ENCODE measurements at regions not wholly inside any gene's neighbourhood (a gene's known extent, or its start where the extent isn't known, plus 50 kb on each side); places are given as distances from the start of the nearest gene placed in this dataset.
"Not testable (repeated sequence)": the region's sequence is repeated elsewhere in the genome, so short reads cannot be mapped to it uniquely, and the experiment has no call there.

DNA sequence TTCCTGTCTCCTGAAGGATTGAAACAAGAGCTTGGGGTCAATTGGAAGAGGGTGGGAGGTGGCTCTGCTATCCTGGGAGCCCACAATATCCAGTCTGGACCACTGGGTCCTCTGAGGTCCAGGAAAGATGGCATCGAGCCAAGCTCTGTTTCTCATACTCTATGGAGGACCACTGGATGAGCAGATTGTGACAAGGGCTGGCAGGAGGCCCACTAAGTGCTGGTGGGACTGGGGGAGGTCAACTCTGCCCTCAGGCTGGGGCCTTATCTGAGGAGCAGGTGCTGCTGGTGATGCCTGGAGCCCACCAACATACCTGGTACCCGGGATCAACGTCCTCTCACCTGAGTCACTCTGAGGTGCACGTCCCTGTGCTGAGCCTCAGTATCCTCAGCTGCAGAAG, 142.4 kb downstream of the NDUFA10 start:
- DNase-seq: no peak

DNA sequence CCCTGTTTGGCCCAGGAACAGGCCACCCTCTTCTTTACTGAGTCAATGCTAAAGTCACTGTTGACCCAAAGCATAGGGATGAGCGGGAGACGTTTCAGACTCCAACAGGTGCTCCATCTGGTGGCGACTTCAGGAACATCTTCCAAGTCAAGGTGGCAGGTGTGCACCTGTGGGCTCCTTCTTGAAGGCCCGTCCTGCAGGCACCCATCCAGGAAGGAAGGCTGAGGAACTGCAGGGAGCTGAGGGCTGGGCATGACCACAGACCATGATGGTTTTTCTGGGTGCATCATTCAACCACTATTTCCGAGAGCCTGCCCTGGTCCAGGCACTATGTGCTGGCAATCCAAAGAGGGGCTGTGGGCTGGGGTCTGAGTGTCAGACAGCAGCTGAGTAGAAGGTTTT, 142.8 kb downstream of the NDUFA10 start:
- DNase-seq: peak; percentile 65

DNA sequence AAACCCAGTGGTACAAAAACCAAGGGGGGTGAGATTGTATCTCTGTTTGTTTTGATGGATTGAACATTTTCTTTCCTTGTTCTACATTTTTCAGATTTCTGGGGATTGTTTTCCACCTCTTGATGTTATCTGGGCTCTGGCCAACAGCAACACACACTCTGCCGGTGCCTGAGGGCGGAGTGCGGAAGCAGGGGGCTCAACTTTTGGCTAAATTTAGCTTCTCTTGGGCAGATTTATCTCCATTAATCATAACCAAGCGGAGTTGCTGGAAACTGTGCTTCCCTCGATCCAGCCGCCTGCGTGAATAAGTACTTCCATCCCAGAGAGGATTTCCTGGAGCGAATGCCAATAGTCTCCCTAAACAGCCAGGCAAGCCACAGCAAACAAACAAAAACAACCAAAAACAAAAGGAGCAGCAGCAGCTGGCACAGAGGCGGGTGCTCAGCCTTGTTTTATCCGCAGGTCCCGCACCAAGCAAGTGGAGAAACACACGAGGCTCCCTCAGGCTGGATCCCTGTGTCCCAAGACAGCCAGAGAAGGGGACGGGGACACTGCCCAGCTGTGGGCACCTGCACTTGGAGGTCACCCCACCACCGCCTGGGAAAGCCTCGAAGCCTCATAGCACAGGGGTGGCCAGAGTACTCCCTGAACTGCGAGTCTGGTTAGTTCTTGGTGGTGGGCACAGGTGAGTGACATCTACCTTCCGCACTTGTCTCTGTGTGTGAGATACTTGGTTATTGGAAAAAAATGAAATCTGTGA, 143.4 kb downstream of the NDUFA10 start:
- DNase-seq: no peak

DNA sequence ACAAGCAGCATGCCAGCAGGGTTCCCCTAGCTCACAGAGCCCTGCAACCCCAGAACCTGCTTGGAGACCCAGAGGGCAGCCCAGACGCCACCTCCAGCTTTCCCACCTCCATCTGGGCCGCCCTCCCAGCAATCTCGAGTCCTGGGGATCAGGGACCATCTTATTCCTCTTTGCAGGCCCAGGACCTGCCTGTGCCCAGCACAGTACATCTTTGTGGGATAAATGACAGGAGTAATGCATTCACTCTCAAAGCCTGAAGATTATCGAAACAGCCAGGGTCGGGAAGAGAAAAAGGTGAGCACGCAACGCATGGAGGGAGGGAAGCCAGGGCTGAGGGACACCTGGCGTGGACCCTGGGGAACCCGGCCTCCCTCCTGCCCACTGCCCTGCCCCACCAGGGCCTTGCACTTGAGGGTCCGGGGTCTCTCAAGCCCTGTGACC, 144.1 kb downstream of the NDUFA10 start:
- no peak for DNase-seq

DNA sequence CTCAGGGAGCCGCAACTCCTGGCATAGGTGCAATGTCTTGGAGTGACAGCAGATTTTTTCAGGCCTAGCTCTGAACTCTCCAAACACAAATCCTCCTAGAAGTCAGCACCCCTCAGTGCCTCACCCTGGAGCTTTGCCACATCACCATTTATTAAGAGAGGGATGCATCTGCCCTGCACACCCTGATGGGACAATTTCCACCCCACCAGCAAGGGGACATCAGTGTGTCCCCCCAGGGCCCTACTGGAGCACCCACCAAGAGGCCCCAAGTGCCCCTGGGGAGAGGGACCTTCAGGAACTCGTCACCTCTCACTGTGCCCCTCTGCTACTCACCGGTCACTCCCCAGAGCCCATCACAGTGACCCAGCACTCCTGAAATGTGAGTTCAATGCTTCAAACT, 144.7 kb downstream of the NDUFA10 start:
- no peak for DNase-seq

DNA sequence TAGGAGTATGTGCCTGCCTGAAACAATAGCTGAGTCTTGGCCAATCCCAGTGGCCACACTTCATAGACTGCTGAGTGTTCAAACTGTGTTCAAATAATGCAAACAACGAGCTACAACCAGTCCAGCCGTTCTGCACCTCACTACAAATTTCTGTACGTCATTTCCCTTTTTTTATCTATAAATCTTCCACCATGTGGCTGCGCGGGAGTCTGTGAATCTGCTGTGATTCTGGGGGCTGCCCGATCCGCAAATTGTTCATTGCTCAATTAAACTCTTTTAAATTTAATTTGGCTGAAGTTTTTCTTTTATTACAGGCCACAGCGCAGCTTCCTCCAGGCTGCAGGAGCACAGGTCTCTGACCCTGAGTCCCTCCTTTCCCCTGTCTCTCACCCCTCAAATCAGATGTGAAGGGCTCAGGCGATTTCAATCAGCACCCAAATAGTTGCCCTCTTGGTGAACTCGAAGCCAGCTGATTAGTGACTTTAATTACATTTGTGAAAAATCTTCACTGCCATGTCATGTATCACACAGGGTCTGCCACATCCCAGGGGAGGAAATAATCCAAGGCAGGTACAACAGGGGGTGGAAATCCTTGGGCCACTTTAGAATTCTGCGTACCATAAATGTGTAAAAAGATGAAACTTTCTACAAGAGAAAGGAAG, 145.6 kb downstream of the NDUFA10 start:
- no peak for DNase-seq

DNA sequence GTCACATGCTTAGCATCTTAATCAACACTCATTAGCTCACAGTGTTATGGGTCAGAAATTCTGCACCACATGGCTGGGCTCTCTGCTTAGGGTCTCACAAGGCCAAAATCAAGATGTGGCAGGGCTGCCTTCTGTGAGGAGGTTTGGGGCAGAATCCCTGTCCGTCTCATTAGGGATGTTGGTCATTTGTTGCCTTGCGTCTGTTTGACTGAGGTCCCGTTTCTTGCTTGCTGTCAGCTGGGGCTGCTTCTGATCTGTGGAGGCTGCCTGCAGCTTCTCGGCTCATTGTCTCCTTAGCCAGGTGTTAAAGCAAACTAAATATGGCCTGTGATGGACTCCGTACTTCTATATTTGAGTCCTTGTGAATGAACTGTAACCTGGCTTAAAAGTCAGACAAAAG, 146.5 kb downstream of the NDUFA10 start:
- no peak for DNase-seq

DNA sequence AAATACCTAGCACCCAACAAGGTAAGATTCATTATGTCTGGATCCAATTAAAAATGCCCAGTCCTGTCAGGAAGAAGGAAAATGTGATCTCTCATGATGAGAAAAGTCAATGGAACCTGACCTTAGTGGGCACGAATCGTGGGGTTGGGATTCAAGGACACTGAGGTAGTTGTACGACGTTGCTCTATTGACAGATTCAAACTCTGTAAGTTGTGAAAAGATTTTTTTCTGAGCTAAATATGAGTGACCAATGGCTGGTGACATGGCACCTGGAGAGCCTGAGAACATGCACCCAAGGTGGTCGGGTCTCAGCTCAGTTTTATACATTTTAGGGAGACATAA, 148.2 kb downstream of the NDUFA10 start:
- DNase-seq: no peak

DNA sequence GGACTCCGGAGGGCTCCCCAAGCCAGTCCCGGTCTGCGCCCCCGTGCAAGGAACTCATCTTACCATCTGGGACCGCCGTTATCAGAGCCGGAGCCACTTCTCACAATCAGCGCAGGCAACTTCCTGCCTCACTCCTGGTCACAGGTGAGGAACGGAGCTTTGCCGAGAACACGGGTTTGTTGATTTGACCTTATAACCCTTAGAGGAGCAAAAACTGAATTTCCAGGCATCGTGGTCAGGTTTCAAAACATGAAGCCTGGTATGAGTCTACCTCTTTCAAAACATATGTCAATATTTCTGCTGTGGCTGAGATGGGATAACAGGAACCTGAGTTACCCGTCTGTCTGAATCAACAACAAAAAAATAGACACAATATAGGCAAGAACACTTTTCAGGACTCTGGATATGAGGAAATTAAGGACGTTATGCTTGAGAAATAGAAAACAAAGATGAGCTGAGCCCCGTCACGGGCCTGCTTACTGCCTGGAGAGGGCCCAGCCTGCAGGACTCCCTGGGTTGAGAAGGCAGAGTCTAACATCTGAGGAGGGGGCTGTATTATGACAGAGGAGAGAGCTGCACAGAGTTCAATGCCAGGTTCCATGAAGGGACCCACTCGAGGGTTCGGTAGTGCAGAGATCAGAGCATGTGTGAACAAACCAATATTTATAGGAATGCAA, 148.7 kb downstream of the NDUFA10 start:
- no peak for DNase-seq

DNA sequence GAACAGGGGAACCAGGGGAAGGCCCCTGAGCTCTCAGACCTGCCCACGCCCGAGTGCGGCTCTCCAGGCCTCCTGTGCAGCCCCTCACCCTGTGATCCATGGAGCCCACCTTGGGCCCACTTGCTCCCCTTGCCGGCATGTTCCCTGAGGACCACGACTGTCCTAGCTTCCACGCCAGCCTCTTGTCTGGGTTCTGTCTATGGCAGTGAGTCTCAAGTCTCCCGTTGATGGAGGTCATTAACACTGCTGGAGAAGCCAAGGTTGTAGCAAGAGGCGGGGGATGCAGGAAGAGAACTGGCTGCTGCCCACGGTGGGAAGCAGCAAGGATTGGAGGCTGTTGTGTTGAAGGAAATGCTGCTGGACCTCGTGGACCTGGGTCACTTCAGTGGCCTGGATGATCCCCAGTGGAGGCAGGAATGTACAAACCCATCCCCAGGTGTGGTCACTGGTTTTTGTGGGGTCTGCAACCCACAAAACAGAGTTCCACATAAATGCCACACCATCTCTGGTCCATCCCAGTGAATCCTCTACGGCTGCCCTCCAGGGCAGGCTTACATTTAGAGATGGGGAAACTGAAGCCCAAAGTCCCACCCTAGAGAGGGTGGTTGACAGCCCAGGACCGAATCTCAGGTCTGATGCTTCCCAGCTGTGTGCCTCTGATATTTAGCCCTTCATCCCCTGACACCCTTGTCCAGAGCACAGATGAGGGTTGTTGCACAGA, 150.3 kb downstream of the NDUFA10 start:
- DNase-seq: no peak

DNA sequence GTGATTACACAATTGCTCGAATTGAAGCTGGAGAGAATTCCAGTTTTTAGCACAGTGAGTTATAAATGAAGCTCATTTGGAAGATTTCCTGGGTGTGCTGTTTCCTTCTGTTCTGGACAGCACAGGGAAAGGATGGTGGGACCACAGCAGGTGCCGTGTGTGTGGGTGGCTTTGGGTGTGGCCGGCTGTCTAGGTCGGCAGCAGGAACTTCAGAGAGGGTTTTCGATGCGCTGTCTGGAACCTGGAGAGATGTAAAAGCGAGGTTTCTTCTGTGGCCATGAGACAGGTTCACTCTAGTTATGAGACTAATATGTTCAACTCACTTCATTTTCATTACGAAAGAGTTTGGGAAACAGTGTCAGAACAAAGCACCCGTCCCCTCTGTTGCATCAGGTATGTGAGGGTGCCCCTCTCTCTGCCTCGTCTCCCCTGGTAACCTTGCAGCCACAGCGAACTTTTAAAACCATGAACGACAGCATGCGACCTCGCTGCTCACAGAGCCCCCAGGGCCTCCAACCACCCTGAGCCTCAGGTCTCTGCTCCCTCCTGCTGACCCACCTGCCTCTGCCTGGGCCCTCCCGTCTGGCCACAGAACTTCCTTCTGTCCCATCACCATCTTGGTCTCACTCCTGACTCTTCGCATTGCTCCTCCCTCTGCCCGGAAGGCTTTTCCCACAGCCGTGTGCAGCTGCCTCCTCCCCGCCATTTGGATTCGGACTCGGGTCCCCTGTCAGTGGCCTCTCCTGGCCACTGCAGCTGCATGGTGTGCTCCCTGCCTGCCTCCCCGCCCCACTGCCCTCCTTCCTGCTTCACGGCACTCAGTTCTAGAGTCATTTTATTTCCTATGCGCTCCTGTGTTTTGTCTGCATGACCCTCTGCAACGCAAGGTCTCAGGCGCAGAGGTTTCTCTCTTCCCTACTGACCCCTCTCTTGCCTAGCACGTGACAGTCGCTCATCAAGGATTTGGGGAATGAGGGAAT, 151.2 kb downstream of the NDUFA10 start:
- no peak for DNase-seq

DNA sequence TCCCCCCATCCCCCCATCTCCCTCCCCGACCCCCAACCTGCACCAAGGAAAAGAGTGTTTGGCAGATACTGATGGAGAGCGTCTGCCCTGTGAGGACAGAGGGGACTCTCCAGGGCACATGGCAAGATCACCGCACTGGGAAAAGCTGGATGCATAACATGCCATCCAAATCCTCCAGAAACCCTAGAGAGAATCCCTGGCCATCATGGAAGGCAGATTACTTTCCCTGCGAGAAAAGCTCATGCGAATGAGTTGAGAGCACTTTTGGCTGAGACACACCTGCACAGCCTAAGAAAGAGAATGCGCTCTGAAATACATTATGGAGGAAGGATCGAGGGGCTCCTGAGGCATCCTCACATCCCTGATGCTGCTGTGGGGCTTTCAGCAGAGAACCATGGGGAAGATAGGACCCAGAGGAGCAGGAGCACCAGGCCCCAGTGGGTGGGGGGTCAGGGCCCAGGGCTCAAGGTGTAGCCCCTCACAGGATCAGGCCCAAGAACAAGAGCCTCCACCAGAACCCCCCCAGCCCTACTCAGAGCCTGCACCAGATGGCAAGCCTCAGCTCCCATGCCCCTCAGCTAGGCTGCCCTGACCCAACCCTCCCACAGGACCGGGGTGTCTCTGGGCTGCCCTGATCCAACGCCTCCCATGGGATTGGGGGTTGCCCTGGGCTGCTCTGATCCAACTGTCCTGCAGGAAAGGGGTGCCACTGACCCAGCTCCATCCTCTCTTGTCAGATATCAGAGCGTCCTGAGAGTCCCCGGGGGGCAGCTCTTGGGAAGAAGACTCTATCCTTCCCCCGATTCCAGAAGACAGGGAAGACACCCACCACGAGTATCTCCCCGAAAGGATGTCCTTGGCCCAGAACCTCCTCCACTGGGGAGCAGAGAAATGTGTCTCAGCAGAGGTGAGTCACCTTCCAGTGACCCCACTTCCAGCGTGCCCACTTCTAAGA, 153.4 kb downstream of the NDUFA10 start:
- DNase-seq: no peak

DNA sequence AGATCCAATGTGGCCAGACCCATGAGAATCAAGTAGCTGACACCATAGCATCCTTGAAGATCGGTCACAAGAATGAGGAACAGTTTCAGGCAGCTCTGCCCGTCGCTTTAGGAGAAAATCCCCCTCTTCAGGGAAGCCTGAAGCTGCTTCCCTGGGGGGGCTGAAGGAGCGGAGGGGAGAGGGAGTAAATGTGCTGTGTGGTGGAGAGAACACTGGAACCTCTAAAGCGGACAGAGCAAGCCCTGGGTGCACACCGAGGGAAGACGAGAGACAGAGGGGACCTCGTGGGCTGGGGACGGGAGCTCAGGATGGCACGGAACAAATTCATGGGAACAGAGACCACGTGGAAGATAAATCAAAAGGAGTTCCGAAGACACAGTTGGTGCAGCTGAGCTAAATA, 154.3 kb downstream of the NDUFA10 start:
- DNase-seq: no peak

DNA sequence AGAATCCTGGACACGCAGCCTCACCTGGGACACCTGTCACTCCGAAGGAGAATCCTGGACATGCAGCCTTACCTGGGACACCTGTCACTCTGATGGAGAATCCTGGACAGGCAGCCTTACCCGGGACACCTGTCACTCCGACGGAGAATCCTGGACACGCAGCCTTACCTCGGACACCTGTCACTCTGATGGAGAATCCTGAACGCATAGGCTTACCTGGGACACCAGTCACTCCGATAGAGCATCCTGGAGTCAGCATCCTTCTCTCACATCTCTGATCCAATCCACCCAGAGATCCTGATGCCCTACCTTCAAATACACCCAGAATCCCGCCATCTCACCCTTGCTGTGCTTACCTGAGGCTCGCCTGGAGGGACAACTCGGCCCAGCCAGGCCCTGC, 154.9 kb downstream of the NDUFA10 start:
- no peak for DNase-seq

DNA sequence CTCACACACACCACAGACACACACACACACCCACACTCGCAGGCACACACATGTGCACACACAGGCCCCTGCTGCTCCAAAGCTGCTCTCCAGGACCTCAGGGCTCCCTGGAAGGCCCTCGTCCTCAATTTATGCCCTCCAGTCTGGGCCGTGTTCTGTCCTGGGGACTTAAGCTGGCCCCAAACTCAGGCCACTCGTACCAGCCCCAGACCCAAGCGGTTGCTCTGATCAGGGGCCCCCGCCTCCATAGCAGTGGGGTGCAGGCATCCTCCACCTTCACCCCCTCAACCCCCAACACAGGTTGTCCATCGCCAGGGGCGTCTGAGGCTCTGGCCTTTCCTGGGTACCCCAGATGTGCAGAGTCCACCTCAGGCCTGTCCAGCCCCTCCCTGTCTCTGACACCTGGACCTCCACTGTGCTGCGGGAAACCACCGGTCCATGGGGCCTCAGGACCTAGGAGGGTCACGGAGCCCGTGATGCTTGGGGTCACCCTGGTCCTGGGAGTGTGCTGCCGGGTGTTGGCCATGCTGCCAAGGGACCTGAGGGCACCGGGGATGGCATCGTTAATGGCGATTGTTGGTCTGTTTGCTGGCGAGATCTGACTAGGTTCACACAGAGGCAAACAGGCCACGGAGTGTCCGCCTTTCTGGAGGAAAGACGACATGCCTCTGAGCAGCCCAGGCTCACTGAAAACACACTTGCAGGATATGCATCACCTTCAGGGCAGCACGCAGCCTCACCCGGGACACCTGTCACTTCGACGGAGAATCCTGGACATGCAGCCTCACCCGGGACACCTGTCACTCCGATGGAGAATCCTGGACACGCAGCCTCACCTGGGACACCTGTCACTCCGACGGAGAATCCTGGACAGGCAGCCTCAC, 155.6 kb downstream of the NDUFA10 start:
- DNase-seq: no peak

DNA sequence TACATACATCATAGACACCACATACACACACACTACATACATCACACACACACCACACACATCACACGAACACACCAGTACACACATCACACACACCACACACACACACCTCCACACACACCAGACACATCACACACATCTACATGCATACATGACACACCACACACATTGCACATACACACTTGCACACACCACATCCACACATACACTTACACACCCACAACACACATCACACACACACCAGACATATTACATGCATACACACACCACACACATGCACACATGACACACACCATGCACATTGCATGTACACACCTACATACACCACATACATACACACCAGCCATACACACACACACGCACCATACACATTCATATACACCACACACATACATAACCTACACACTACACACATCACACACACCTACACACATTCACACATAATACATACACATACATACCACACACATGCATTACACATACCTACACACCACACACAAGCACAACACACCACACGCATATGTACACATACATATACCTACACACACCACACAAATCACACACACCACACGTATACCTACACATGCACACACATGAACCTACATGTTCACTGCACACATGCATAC, 156.5 kb downstream of the NDUFA10 start:
- no peak for DNase-seq

DNA sequence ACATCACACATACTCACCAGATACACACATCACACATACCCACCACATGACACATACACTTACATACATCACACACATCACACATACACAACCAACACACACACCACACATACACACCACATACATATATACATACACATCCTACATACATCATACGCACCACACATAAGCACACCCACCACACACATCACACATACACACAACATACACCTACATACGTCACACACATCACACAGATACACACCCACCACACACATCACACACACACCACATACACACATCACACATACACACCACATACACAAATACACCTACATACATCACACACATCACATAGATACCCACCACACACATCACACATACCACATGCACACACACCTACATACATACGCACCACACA, 158.4 kb downstream of the NDUFA10 start:
- DNase-seq: no peak

DNA sequence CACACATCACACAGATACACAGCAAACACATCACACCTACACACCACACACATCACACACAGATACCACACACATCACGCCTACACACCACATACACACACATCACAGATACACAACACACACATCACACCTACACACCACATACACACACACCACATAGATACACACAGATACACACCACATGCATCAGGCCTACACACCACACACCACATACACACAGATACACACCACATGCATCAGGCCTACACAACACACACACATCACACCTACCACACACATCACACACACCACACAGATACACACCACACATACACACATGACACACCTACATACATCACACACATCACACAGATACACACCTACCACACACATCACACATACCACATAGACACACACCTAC, 158.8 kb downstream of the NDUFA10 start:
- no peak for DNase-seq

DNA sequence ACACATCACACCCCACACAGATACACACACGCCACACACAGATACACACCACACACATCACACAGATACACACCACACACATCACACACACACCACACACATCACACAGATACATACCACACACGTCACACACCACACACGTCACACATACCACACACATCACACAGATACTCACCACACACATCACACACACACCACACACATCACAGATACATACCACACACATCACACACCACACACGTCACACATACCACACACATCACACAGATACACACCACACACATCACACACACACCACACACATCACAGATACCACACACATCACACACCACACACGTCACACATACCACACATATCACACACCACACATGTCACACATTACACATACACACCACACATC, 159.3 kb downstream of the NDUFA10 start:
- DNase-seq: not testable (repeated sequence)

Data from CD4-positive, alpha-beta T cell treated with Interleukin-10 for 1 hour (primary cell).